Stimulated activated naive B cell treated with anti-CD40 and anti-IgM and Interleukin-4, amounts not matched to agents 10 μg/mL and 1 μg/mL and 100 μg/mL, for 72 hours (primary cell): ENCODE measurements at regions not wholly inside any gene's neighbourhood (a gene's known extent, or its start where the extent isn't known, plus 50 kb on each side); places are given as distances from the start of the nearest gene placed in this dataset.

ENCODE experiments used
- ATAC-seq, 2 donors: fragments of 150-1000 bp; cut with Tn5 transposase; replicated peaks; 2 replicates each; pipeline ENCODE4 v1.10.0; 2021; ENCODE audit warnings: moderate library complexity in 1 of 2
- DNase-seq: peaks from one replicate; pipeline ENCODE4 v3.0.0; 2021
- H3K27ac Mint-ChIP-seq: one replicate; pipeline ENCODE4 v1.8.0; 2022; ENCODE audit warnings: mild to moderate bottlenecking, mixed read lengths
- H3K27me3 Mint-ChIP-seq, 2 donors: one replicate each; pipeline ENCODE4 v1.8.0; 2022; ENCODE audit warnings: mixed read lengths in 2 of 2
- H3K36me3 Mint-ChIP-seq, 2 donors: one replicate each; pipeline ENCODE4 v1.8.0; 2022; ENCODE audit warnings: mixed read lengths in 2 of 2, mild to moderate bottlenecking in 1 of 2
- H3K4me1 Mint-ChIP-seq, 2 donors: one replicate each; pipeline ENCODE4 v1.8.0; 2022; ENCODE audit warnings: mixed read lengths in 2 of 2, mild to moderate bottlenecking in 1 of 2
- H3K4me3 Mint-ChIP-seq, 2 donors: one replicate each; pipeline ENCODE4 v1.8.0; 2022; ENCODE audit warnings: mild to moderate bottlenecking in 2 of 2, mixed read lengths in 2 of 2, moderate library complexity in 1 of 2
- H3K9me3 Mint-ChIP-seq, 2 donors: one replicate each; pipeline ENCODE4 v1.8.0; 2022; ENCODE audit warnings: mixed read lengths in 2 of 2, mild to moderate bottlenecking in 1 of 2

DNA sequence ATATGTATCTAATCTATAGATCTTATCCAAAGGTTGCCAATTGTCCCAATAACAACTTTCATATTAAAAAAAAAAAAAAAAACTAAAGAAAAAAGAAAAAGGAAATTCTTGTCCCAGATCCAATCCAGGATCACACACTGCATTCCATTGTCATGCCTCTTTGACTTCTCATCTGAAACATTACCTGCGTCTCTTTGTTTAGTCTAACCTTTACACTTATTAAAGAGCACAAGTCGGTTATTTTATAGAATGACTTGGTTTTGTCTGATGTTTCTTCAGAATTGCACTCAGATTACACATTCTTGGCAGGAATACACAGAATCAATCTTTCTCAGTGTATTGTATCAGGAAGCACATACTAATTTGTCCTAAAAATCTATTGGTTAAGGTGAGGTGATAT lies 392.5 kb upstream of the KLHL29 start:
- Mint-ChIP-seq H3K4me3 (no peak overlapping the region), H3K9me3 (no peaks in the 10 kb centered on the region)
- no peak for ATAC-seq

GRCh38 chr2:22993250-22993649 lies 391.7 kb upstream of the KLHL29 start:
- no peaks in the 10 kb centered on the region for H3K36me3 Mint-ChIP-seq
- DNase-seq (no peak), ATAC-seq (no peak)
- no peak overlapping the region for H3K27ac Mint-ChIP-seq
- H3K9me3 Mint-ChIP-seq, result no peaks in the 10 kb centered on the region
- H3K4me1 Mint-ChIP-seq, result no peaks in the 10 kb centered on the region
- H3K4me3 Mint-ChIP-seq, result no peak overlapping the region
- no peaks in the 10 kb centered on the region for H3K27me3 Mint-ChIP-seq

More for the DNA sequence above, 392.5 kb upstream of the KLHL29 start:
- DNase-seq, result no peak
- H3K36me3 Mint-ChIP-seq, result no peaks in the 10 kb centered on the region
- no peaks in the 10 kb centered on the region for H3K4me1 Mint-ChIP-seq
- H3K27me3 Mint-ChIP-seq, result no peaks in the 10 kb centered on the region
- no peak overlapping the region for H3K27ac Mint-ChIP-seq

DNA sequence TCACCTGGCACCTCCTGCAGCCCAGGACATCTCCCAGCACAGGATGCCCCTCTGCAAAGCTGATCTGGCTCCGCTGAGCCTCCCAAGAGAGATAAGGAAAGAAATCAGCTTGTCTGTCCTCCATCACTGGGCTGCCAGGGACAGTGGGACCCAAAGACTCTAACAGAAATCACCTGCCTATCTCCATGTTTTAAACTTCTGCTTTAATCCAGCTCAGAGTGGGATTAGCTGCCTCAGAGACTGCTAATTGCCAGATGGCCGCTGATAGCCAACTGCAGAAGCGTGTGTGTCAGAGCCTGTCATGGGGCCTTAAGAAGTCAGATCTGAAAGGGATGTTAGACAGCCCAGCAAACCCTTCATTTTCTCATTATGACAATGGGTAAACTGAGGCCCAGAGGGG lies 389.4 kb upstream of the KLHL29 start:
- H3K36me3 Mint-ChIP-seq, result no peaks in the 10 kb centered on the region
- no peak for DNase-seq

GRCh38 chr2:22996911-22997310 lies 388.1 kb upstream of the KLHL29 start:
- no peaks in the 10 kb centered on the region for H3K27me3 Mint-ChIP-seq
- no peaks in the 10 kb centered on the region for H3K9me3 Mint-ChIP-seq
- no peaks in the 10 kb centered on the region for H3K36me3 Mint-ChIP-seq
- no peak for DNase-seq
- no peaks in the 10 kb centered on the region for H3K4me1 Mint-ChIP-seq
- H3K4me3 Mint-ChIP-seq, result no peak overlapping the region
- no peak for ATAC-seq
- no peak overlapping the region for H3K27ac Mint-ChIP-seq

More for the DNA sequence above, 389.4 kb upstream of the KLHL29 start:
- Mint-ChIP-seq H3K4me1 (no peaks in the 10 kb centered on the region), H3K4me3 (no peak overlapping the region), H3K27me3 (no peaks in the 10 kb centered on the region), H3K9me3 (no peaks in the 10 kb centered on the region), H3K27ac (no peak overlapping the region)
- no peak for ATAC-seq

- H3K4me1 Mint-ChIP-seq, result no peaks in the 10 kb centered on the region
- H3K27ac Mint-ChIP-seq, result no peak overlapping the region
- no peak for DNase-seq
- no peaks in the 10 kb centered on the region for H3K36me3 Mint-ChIP-seq
- no peak overlapping the region for H3K4me3 Mint-ChIP-seq
- H3K27me3 Mint-ChIP-seq, result no peaks in the 10 kb centered on the region
- ATAC-seq, result no peak
- H3K9me3 Mint-ChIP-seq, result no peaks in the 10 kb centered on the region
Observed at GRCh38 chr2:22998359-22998758, 386.6 kb upstream of the KLHL29 start.

GRCh38 chr2:22999951-23000350 lies 385.0 kb upstream of the KLHL29 start:
- H3K4me3 Mint-ChIP-seq, result no peak overlapping the region
- no peak for ATAC-seq
- DNase-seq, result no peak
- H3K27ac Mint-ChIP-seq, result no peak overlapping the region
- no peaks in the 10 kb centered on the region for H3K4me1 Mint-ChIP-seq
- H3K9me3 Mint-ChIP-seq, result no peaks in the 10 kb centered on the region
- H3K27me3 Mint-ChIP-seq, result no peaks in the 10 kb centered on the region
- H3K36me3 Mint-ChIP-seq, result no peaks in the 10 kb centered on the region

GRCh38 chr2:23002234-23002633 lies 382.7 kb upstream of the KLHL29 start:
- Mint-ChIP-seq H3K36me3 (no peaks in the 10 kb centered on the region), H3K4me1 (no peaks in the 10 kb centered on the region), H3K27ac (no peak overlapping the region), H3K9me3 (no peaks in the 10 kb centered on the region), H3K27me3 (no peaks in the 10 kb centered on the region), H3K4me3 (no peak overlapping the region)
- ATAC-seq, result no peak
- DNase-seq, result no peak

- H3K27ac Mint-ChIP-seq, result no peak overlapping the region
- no peaks in the 10 kb centered on the region for H3K27me3 Mint-ChIP-seq
- DNase-seq, result no peak
- H3K4me3 Mint-ChIP-seq, result no peak overlapping the region
- H3K9me3 Mint-ChIP-seq, result no peaks in the 10 kb centered on the region
- ATAC-seq, result no peak
- H3K36me3 Mint-ChIP-seq, result no peaks in the 10 kb centered on the region
- H3K4me1 Mint-ChIP-seq, result no peaks in the 10 kb centered on the region
Observed at GRCh38 chr2:23005469-23005868, 379.5 kb upstream of the KLHL29 start.

- Mint-ChIP-seq H3K9me3 (no peaks in the 10 kb centered on the region), H3K36me3 (no peaks in the 10 kb centered on the region), H3K27ac (no peak overlapping the region), H3K4me3 (no peak overlapping the region), H3K4me1 (no peaks in the 10 kb centered on the region), H3K27me3 (no peaks in the 10 kb centered on the region)
- DNase-seq (no peak), ATAC-seq (no peak)
Observed at GRCh38 chr2:23007631-23008235, 377.2 kb upstream of the KLHL29 start.

DNA sequence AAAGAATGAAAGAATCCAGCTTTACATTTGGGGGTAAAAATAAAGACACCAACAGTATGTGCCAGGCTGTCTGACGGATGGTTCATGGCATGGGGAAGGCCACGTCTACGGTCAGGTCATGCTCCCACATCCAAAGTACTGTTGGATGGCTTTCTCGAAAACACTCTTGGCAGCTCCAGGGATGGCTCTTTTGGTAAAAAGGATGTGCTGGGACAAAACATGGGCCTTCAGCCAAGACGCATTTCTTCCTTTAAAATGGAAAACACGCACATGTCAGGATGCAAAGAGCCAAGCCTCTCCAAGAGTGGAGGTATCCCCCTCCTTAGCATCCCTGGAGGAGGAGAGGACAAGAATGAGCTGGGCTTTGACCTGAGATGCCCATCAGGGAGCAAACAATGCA lies 376.5 kb upstream of the KLHL29 start:
- no peaks in the 10 kb centered on the region for H3K27me3 Mint-ChIP-seq
- H3K4me1 Mint-ChIP-seq, result no peaks in the 10 kb centered on the region
- H3K36me3 Mint-ChIP-seq, result no peaks in the 10 kb centered on the region
- no peaks in the 10 kb centered on the region for H3K9me3 Mint-ChIP-seq
- no peak overlapping the region for H3K4me3 Mint-ChIP-seq
- no peak overlapping the region for H3K27ac Mint-ChIP-seq
- ATAC-seq, result no peak
- DNase-seq, result no peak

- Mint-ChIP-seq H3K4me1 (no peaks in the 10 kb centered on the region), H3K9me3 (no peaks in the 10 kb centered on the region), H3K4me3 (no peak overlapping the region), H3K27ac (no peak overlapping the region), H3K27me3 (no peaks in the 10 kb centered on the region), H3K36me3 (no peaks in the 10 kb centered on the region)
- ATAC-seq (no peak), DNase-seq (no peak)
Observed at GRCh38 chr2:23008951-23009350, 376.0 kb upstream of the KLHL29 start.

DNA sequence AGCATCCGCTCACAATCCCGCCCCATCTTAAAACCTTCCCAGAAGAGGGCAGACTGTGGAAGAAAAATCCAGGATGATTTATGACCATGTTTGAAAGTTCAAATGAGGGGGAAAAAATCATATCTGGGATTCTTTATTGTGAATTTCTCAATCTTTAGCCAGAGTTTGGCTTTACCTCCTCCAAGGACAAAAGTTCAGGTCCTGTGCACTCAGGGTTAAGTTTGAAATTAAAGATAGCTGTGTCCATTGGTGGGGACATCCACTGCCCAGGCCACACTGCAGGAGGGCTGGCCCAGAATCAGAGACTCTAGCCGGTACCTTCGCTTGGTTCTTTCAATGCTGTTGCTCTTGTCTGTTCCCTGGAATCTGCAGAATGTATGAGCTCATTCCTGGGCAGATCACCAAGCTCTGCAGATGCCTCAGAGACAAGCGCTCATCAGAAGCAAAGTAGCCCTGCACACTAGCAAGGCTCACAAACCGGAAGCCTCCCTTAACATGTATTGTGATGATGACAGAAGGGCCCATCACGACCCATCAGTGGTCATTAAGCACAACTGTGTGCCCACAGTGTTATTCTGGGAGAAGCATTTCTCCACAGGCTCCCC lies 375.3 kb upstream of the KLHL29 start:
- no peaks in the 10 kb centered on the region for H3K27me3 Mint-ChIP-seq
- ATAC-seq, result no peak

DNA sequence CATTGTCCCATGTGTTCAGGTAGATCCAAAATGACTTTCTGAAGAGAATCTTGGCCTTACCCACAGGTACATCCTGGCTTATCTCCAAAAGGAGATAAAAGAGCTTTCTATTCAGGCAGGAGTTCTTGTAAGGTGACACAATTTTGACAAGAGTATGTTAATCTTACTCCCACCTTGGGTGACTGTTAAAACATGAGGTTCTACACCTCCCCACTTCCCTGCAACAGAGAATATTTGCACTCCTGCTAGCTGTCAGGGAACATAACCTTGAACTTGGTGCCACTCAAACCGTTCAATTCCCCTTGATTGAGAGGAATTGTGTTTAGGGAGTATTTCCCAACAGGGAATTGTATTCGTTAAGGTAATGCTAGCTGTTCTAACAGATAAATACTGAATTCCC lies 372.5 kb upstream of the KLHL29 start:
- Mint-ChIP-seq H3K4me3 (no peak overlapping the region), H3K27me3 (no peaks in the 10 kb centered on the region), H3K4me1 (no peaks in the 10 kb centered on the region), H3K36me3 (no peaks in the 10 kb centered on the region), H3K27ac (no peak overlapping the region), H3K9me3 (no peaks in the 10 kb centered on the region)
- DNase-seq (no peak), ATAC-seq (no peak)

More for the DNA sequence above, 375.3 kb upstream of the KLHL29 start:
- H3K9me3 Mint-ChIP-seq, result no peaks in the 10 kb centered on the region
- DNase-seq, result no peak
- no peak overlapping the region for H3K4me3 Mint-ChIP-seq
- H3K27ac Mint-ChIP-seq, result no peak overlapping the region
- no peaks in the 10 kb centered on the region for H3K4me1 Mint-ChIP-seq
- no peaks in the 10 kb centered on the region for H3K36me3 Mint-ChIP-seq

- ATAC-seq (no peak), DNase-seq (no peak)
- no peak overlapping the region for H3K4me3 Mint-ChIP-seq
- H3K27me3 Mint-ChIP-seq, result no peaks in the 10 kb centered on the region
- H3K4me1 Mint-ChIP-seq, result no peaks in the 10 kb centered on the region
- no peaks in the 10 kb centered on the region for H3K36me3 Mint-ChIP-seq
- H3K27ac Mint-ChIP-seq, result no peak overlapping the region
- no peaks in the 10 kb centered on the region for H3K9me3 Mint-ChIP-seq
Observed at GRCh38 chr2:23015651-23016200, 369.3 kb upstream of the KLHL29 start.

GRCh38 chr2:23019476-23019875 lies 365.5 kb upstream of the KLHL29 start:
- Mint-ChIP-seq H3K4me1 (no peaks in the 10 kb centered on the region), H3K27ac (no peak overlapping the region), H3K36me3 (no peaks in the 10 kb centered on the region), H3K9me3 (no peaks in the 10 kb centered on the region), H3K4me3 (no peak overlapping the region), H3K27me3 (no peaks in the 10 kb centered on the region)
- DNase-seq (no peak), ATAC-seq (no peak)
